ENCODE measurements at regions not wholly inside any gene's neighbourhood (a gene's known extent, or its start where the extent isn't known, plus 50 kb on each side); places are given as distances from the start of the nearest gene placed in this dataset.

- Mint-ChIP-seq H3K36me3 (ENCODE audit: low read depth) (no peaks in the 10 kb centered on the region), H3K27me3 (ENCODE audit: low read depth) (no peaks in the 10 kb centered on the region), H3K4me1 (ENCODE audit: low read depth) (no peaks in the 10 kb centered on the region), H3K9me3 (peaks cover 4% of the 10 kb centered on the region), H3K27ac (no peak overlapping the region), H3K4me3 (ENCODE audit: low read depth) (no peak overlapping the region)
- DNase-seq (ENCODE audit: low spot score), result no peak
- intact Hi-C loops (cut with micrococcal nuclease), result no loop called here
Measured at GRCh38 chr4:147430111-147430510, 50.8 kb upstream of the EDNRA start.
